ENCODE measurements at regions not wholly inside any gene's neighbourhood (a gene's known extent, or its start where the extent isn't known, plus 50 kb on each side); places are given as distances from the start of the nearest gene placed in this dataset.

GRCh38 chr6:84462698-84463097 is 235.3 kb upstream of the CEP162 start:
- DNase-seq (ENCODE audit: low spot score) = no peak

DNA sequence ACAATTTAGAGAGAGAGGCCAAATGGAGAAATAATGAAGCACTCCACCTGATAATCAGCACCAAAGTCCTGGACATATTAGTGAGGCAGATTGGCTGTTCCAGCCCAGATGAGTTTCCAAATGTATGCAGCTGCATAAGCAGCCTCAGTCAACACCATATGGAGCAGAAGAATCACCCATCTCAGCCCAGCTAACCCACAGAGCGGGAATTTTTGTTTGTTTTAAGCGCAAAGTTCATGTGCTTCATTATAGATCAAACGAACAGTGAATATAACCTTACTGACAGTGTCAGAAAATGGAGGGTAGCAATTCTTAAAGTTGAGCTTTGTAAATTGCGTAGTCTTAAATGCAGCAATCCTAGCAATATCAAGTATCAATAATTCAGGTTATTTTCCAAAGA is 234.0 kb upstream of the CEP162 start:
- no peak for DNase-seq (ENCODE audit: low spot score)

- DNase-seq (ENCODE audit: low spot score) = no peak
Observed at GRCh38 chr6:84460491-84460890, 233.0 kb upstream of the CEP162 start.

GRCh38 chr6:84459401-84459800 is 232.0 kb upstream of the CEP162 start:
- no peak for DNase-seq (ENCODE audit: low spot score)

DNA sequence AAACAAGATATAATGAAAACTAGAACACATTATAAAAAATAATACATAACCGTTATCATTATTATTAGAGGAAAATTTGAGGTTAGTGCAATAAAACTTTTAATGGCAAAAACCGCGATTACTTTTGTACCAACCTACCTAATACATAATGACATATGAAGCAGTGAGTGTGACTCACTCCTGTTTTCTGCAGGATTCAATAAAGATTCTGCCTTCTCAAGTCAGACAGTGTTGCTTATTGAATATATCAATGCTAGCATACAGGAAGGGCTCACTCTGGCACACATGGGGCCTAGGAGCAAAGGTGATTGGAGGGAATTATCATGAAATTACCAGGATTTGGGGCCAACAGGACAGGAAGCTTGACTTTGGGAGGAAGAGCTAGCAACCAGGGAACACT is 230.8 kb upstream of the CEP162 start:
- DNase-seq (ENCODE audit: low spot score) = no peak

DNA sequence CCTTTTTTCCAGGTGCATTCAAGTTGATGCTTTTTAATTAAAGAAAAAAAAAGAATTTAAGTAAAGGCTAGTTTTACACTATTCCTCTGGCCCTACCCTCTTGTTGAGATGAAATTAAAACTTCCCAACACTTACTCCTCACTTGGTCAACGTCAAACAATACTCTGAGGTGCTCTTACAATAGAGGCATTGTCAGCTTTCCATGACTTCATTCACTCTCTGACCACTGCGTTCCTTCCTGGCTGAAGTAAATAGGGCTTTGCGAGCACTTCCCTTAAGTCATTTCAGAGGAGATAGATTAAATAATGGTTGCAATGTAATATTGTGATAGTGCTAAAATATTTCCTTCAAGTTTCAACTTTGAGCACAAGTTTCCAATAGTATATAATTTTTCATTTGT is 229.8 kb upstream of the CEP162 start:
- peak; percentile 6 for DNase-seq (ENCODE audit: low spot score)

DNA sequence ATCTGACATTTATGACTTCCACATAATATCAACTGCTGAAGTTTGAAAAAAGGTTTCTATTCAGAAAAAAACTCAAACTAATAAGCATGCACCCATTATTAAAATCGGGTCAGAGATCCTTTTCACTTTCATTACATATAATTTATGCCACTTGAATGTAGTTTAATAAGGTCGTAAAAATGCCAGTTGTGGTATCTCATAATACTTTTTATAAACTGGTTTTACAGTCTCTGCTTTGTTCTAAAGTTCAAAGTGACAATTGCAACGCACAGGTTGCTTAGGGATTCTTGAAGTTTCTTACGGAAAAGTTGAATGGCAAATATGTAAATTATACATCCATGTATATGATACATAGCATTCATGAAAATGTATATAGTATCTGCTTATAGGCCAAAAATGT is 229.4 kb upstream of the CEP162 start:
- DNase-seq (ENCODE audit: low spot score) = no peak

DNA sequence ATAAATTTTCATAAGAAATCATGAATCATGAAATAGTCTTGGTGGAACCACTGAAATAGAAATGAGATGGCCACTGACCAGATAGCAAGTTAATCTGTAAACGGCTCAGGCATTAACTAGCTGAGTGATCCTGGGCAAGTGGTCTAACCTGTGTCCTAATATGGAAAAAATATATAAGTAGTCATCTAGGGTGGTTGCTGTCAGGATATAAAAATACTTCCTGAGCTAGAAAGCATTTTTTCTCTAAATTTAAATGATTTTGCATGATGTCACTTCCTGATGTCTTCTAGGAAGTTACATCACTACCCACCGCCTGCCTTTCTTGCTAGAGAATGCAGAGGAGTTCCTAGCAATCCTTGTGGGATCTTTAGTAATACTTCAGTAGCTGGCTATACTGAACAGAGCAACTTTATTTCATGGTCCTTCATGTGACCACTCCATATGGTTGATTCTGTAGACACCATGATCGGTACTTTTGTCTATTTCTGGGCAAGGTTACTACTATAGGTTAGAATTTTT is 228.1 kb upstream of the CEP162 start:
- DNase-seq (ENCODE audit: low spot score) = no peak

- DNase-seq (ENCODE audit: low spot score) = no peak
Observed at GRCh38 chr6:84453499-84453898, 226.1 kb upstream of the CEP162 start.

DNA sequence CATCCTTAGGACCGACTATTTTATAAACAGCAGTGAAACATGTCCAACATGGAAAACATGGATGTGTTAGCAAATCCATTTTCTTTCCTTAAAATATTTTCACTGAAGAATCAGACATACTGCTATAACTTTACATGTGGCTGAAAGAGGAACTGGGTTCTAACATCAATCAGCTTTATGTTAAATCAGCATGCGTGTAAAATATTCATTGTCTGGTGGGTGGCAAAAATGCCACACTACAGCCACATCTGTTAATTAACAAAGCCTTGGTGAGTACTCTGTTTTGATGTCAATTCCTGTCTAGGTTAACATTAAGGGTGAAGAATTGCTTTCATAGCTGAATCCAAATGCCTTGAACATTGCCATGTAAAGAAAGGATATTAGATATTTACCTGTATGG is 222.6 kb upstream of the CEP162 start:
- DNase-seq (ENCODE audit: low spot score) = no peak

GRCh38 chr6:84449220-84449619 is 221.8 kb upstream of the CEP162 start:
- DNase-seq (ENCODE audit: low spot score) = peak; percentile 23

DNA sequence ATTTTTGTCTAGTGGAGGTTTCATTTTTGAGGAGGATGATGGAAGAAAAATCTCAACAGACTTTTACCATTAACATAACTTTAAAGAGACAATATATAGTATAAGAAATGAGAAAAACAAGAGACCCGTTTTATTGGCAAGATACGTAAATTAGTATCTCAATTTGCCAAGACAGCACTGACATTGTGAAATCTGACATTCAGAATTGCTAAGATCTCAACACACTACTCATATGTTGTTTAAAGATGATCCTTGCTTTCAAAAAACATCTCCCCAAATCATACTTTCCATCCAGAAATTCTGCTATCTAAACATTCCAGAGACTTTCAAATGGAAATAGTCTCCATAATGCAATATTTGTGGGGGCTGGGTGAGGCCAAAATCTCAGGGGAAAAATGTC is 220.9 kb upstream of the CEP162 start:
- DNase-seq (ENCODE audit: low spot score) = no peak

GRCh38 chr6:84447651-84448050 is 220.2 kb upstream of the CEP162 start:
- DNase-seq (ENCODE audit: low spot score) = no peak

DNA sequence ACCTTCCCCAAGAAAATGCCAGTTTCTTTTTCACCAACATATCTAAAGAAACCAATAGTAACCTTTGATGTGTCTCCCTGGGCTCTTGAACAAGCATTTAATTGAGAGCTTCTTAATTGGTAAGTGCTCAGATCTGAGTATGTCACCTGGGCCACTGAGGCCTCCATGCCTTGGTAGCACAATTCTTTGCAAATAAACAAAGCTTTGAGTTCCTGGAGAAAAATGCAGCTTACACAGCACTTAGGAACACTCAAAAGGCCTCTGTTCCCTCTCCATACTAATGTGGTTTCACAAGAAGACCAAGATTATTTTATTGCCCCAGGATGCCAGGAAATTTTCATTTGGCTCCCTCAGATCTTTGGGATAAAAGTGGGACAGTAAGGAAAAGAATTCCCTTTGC is 217.6 kb upstream of the CEP162 start:
- DNase-seq (ENCODE audit: low spot score) = no peak

- no peak for DNase-seq (ENCODE audit: low spot score)
Observed at GRCh38 chr6:84442208-84442607, 214.8 kb upstream of the CEP162 start.

DNA sequence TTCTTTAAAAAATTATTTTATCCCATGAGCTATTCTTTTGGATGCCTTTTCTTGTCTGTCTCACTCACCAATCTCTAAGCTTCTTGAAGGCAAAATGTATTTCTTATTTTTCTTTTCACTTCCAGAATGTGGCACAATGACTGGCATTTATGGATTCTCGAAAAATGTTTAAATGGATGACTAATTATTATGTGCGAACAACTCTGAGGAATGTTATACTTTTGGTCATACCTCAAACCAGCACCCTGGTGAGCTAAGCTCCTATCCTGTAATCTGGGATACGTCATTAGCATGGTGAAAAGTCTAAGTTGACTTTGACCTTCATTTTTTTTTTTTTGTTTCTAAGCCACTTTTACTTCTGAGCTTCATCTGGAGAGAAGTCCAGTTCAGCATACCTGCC is 214.0 kb upstream of the CEP162 start:
- no peak for DNase-seq (ENCODE audit: low spot score)

- no peak for DNase-seq (ENCODE audit: low spot score)
Observed at GRCh38 chr6:84434550-84434949, 207.1 kb upstream of the CEP162 start.

DNA sequence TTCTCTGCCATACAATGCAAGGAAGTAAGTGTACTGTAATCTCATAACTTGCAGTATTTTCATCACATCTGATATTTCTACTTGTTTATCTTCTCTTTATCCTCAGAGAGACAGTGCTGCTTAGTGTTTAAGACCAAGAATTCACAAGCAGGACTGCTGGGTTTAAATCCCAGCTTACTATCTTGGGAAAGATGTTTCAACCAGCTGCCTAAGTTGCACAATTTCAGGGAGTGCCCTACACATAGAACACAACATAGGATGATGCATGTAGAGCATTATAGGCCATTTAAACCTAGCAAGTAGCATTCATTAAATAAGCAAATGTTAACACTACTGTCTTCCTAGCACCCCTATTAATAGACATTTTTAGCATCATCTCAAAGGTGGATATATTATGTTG is 205.2 kb upstream of the CEP162 start:
- no peak for DNase-seq (ENCODE audit: low spot score)

DNA sequence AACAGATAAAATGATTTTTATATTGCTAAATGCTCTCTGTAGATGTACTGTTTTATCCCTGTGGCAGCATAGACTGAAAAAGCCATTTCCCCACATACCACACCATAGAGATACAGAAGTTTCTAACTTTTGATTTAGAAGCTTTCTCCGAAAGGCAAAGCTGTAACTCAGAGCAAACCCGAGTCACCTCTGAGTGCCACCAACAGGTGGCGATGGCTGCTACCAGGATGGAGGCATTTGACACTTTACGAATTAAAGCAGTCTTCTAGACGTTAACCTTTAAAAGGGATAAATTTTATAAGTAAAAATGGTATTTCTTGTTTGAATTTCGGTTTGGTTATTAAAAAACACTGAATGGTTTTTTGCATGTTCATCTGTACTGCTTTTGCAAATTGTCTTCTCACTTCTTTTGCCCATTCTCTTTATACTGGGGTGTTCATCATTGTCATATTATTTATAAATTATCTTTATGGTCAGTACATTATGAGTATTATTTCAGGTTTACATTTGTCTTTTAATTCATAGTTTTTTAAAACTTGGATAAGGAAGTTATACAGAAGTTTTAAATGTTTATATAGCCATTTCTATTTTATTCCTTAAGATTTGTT is 201.0 kb upstream of the CEP162 start:
- peak; percentile 39 for DNase-seq (ENCODE audit: low spot score)

DNA sequence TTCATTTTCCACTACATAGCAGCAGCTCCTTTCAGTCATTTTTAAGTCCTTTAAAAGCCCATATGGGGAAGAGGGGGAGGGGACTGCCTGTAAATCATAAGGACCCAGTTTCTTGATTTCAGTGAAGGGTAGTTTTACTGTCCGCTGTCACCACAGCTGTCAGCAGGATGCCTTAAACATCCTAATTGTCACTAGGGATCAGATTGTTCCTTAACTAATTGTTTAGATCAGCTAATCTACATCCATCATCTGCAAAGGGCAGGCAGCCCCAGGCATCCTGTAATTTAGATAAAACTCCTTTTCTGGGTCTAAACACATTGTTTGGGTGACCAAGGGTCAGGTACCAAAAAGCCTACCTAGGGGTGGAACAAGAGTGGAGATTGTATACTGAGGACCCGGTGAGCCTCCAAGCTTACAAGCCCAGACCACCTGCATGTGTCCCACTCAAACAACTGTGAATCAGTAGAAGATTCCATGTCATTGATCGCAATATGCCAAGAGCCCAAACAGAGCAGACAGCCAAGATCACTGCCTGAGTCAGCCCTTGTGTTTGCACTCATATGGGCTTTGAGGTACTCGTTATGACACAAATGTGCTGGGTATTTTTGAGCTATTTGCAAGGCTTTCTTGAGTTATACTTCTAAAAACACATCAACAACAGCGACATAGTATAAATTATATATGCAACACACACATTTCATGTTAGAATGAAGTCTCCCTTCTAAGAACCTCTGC is 198.7 kb upstream of the CEP162 start:
- DNase-seq (ENCODE audit: low spot score) = no peak

GRCh38 chr6:84424956-84425355 is 197.5 kb upstream of the CEP162 start:
- DNase-seq (ENCODE audit: low spot score) = no peak

- DNase-seq (ENCODE audit: low spot score) = peak; percentile 45
Observed at GRCh38 chr6:84422380-84422968, 195.0 kb upstream of the CEP162 start.

DNA sequence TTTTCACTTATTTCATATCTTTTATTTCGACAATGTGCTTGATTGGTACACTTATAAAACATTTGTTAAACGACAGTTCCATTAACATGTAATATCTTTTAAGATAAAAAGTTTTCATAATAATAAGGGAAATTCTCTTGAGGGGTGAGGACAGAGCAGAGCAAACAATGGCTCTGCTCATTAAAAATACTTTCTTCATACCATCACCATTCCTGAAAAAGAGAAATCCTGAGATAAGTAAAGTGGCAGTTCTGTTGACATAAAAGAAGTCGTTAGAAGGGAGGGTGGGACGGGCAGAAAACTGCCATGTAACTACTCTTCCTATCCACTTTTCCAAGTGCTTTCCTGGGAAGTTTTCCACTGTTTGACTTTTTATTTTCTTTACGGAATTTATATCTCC is 193.6 kb upstream of the CEP162 start:
- no peak for DNase-seq (ENCODE audit: low spot score)

DNA sequence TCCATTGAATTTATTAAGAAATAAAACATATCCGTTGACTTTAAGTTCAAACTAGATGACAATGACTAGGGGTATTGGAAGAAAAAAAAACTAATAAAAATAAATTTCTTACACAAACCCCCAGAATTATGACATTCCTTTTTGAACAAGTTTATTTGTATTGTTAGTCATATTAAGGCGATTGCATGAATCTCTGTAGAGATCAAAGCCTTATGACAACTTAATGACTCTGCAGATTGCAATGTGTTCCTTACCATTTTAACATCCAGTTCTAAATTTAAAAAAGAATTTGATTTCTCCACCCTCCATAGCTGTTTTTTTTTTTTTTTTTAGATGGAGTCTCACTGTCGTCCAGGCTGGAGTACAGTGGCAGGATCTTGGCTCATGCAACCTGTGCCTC is 189.8 kb upstream of the CEP162 start:
- no peak for DNase-seq (ENCODE audit: low spot score)
